Esophagus muscularis mucosa (tissue), 2 donors: ENCODE measurements at regions not wholly inside any gene's neighbourhood (a gene's known extent, or its start where the extent isn't known, plus 50 kb on each side); places are given as distances from the start of the nearest gene placed in this dataset.

Experiments
- POLR2A ChIP-seq: fragments of 450-650 bp; IDR thresholded peaks from one replicate; pipeline ENCODE4 v1.6.1; 2017; ENCODE audit warnings: antibody characterized with exemption, moderate library complexity, mild to moderate bottlenecking, low read depth
- POLR2AphosphoS5 ChIP-seq, 2 donors: sonication (generic); formaldehyde crosslinking; IDR thresholded peaks; one replicate each; pipeline ENCODE4 v1.6.1; 2017; ENCODE audit warnings: antibody characterized with exemption in 2 of 2

DNA sequence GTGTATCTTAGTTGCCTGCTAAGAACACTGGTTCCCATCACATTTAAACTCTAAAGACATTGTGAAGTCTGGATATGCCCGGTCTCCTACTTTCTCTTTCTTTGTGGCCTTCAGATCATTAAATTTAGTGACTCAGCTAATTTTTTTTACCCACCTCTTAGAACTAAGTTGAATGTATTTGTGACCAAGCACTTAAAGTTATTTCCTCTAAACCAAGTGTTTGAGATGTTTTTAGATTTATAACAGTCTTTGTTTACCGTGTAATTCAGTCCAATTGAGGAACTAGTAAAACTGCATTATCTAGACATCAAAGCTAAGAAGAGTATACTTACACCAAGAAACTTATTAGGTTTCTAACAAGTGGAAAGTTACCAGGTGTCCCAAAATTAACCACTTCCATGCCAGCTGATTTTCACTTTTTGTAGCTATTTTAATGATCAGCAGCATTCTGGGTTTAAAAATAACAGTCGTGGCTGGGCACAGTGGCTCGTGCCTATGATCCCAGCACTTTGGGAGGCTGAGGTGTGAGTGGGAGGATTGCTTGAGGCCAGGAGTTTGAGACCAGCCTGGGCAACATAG, 53.1 kb downstream of the ARHGAP35 start:
- TF ChIP-seq POLR2A, result no peak
- no peak for TF ChIP-seq POLR2AphosphoS5 (IDR thresholded peaks at IDR 0.05)
